ENCODE measurements at regions not wholly inside any gene's neighbourhood (a gene's known extent, or its start where the extent isn't known, plus 50 kb on each side); places are given as distances from the start of the nearest gene placed in this dataset.

- DNase-seq (ENCODE audit: low read depth), result no peak
These were observed 77.8 kb upstream of the STK17B start for GRCh38 chr2:196249171-196249570.

DNA sequence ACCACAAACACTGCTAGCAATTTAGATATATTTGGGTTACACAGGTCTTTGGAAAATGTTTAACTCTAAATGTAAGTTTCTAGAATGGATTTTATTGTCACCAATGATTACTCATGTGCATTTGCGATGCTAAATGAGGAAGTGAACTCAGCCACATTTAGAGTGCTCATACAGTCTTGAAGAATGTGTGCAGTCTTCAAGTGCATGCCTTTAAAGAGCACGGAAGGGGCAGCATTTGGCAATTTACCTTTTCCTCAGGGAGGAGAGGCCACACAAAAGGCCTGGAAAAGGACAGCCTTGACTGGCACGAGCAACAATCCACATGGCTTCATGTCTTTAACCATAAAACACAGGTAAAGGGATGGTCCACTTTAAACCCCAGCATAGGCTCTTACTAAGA, 78.5 kb upstream of the STK17B start:
- no peak for DNase-seq (ENCODE audit: low read depth)

DNA sequence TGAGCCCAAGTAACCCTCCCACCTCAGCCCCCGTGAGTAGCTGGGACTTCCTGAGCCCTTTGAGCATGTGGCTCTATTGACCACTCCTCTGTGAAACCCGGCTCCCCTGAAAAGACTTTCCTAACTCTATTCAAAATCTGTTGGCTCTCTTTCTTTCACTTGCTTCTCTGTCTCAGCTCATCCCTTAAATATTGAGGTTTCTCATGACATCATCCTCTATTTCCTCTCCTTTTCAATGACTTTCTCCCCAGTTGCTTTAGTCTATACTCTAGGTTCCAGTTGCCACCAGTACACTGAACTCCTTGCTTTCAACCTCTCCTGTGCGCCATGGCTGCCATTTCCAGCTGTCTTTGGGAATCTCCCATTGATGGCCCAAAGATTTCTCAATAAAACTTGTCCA, 79.8 kb upstream of the STK17B start:
- no peak for DNase-seq (ENCODE audit: low read depth)

GRCh38 chr2:196252408-196253115, 81.2 kb upstream of the STK17B start:
- DNase-seq (ENCODE audit: low read depth), result no peak

DNA sequence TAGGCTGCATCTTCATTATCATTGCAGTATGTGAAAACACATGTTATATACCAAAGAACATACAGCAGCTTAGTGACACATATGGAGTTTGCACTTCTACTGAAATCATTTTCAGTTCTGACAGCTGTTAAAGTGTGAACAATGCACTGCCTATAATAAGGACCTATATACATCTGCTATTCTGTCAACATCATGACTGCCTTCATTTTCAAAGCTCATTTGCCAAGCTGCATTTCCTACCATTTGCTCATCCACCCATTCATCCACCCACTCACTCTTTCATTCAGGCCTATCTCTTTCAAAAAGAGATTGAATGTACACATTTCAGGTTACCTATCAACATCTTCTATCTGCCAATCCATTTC, 81.7 kb upstream of the STK17B start:
- DNase-seq (ENCODE audit: low read depth), result no peak

DNA sequence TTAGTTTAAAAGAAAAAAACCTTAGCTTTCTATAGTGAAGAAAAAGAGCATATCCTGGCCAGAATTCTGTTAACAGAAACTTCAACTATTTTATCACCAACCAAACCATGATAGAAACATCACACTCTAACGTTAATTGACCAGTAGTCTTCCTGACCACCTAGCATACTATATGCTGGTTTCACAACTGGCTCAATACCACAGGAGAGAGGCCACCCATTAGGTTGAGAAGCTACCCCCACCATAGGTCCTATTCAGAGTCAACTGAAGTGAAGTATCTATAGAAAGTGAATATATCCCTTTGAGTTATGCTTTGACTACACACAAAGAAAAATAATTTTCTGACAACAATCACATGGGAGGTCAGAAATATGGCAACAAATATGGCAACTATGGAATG, 85.2 kb upstream of the STK17B start:
- DNase-seq (ENCODE audit: low read depth), result no peak

DNA sequence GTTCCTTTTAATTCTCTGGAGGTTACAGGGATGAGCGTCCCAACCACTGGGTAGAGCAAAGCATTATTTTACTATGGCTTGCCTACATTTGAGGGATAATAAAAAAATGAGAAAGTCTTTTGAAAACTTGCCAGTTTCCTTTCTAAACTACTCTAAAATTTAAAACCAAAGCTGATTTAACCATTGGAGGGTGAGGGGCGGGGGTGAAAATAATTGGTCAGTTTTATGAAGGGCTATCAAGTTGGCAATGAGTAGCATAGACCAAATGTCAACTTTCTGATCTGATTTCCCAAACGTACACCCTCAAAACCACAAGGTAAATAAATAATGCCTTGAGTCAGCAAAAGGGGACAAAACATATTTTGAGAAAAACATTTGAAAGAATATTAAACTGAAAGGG, 85.7 kb upstream of the STK17B start:
- DNase-seq (ENCODE audit: low read depth), result no peak

GRCh38 chr2:196258407-196258806, 87.0 kb upstream of the STK17B start:
- no peak for DNase-seq (ENCODE audit: low read depth)

DNA sequence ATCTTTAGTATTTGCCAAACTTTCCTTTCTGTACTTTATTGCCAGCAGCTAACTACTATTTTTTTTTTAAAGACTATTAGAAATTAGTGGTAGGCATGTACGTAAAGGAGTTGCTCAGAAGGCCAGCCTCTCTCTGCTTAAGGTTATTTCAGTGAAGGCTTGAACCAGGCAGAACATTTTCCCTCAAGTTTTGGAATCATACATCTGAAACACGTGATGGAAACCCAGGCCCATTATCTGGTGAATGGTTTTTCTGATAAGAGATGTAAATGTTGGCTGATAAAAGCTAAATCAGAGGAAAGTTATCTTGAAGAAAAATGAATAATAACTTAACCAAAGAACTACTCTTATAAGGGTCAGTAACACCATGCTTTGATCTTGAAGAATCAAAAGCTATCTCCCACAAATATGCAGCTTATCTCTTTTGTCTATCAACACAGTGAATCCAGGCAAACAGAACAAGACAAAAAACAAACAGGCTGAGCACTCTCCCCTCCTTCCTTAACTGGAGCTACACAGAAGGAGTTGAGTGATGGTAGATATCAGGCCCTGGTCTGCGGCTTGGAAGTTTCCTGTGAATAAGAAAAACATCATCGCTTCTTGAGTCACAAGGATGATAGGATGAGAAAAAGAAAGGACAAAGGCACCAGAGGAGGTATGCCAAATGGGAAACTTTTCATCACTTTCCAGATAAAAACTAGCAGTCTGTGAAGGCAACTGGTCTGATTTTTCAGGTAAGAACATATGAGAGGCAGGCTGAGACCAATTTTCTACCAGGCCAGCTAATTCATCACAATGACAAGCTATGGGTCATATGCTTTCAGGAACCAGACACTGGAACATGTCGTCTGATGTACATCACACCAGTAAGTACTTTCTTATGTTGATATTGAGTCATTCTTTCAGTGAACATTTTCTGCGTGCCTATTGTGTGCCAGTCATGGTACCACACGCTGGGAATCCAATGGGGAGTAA, 88.4 kb upstream of the STK17B start:
- no peak for DNase-seq (ENCODE audit: low read depth)

- no peak for DNase-seq (ENCODE audit: low read depth)
These were observed 89.2 kb upstream of the STK17B start for GRCh38 chr2:196260546-196260945.

DNA sequence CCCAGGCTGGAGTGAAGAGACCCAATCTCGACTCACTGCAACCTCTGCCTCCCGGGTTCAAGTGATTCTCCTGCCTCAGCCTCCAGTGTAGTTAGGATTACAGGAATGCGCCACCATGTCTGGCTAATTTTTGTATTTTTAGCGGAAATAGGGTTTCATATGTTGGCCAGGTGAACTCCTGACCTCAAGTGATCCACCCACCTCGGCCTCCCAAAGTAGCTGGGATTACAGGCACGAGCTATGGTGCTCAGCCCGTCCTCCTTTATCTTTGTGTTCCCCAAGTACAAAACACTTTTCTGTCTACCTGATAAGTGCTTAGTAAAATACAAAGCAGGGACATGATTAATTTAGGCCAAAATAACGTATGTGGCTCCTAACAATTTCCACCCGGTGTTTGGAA, 91.2 kb upstream of the STK17B start:
- DNase-seq (ENCODE audit: low read depth), result no peak

GRCh38 chr2:196263181-196263747, 91.9 kb upstream of the STK17B start:
- no peak for DNase-seq (ENCODE audit: low read depth)

DNA sequence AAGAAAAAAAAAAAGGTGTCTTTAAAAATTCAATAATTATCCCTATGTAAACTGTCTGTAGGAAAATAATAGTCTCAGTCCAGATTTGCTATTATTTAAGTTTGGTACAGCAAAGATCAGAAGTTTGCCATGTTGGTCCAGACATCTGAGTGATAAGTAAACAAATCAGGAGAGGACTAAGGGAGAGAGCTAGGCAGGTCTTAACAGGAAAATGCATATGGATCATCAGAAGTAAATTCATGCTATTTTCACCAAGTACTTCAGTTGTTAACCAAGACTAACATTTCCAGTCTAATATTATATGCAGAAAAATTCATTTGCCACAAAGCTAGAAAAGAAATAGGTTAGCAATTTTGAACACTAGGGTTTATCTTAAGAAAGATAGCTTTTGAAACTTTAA, 95.0 kb upstream of the STK17B start:
- DNase-seq (ENCODE audit: low read depth), result no peak

DNA sequence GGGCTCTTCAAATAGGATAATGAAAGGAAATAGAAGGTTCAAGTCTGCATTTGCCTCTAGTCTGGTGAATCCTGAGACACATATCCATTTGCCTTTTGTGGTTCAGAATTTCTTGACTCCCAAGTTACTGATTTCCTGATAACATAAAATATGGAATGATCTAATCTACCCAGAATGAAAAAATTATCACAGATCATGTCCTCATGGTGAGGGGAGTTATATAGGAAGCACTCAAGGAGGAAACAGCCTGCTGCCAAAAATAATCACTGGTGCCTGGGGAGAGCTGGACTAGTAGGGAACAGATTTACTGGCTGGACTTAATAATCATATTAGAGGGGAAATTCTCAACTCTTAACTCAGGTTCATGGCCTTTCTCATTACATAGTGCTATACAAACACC, 95.5 kb upstream of the STK17B start:
- DNase-seq (ENCODE audit: low read depth), result no peak

DNA sequence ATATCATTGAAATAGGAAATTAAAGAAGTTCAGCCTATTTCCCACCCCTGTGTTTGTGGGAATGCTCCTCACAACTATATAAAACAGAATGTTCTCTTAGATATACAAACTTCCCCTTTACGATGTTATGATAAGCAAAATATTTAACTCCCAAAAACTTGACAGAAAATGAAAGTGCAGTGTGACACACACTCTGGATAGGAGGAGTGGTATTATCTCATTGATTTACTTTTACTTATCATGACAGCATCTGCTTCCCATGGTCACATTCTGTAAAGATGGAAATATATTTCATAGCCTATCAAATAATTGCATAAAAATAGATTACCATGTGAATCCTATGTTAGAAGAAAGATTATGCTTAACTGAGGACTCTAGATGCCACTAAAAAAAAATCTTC, 96.6 kb upstream of the STK17B start:
- DNase-seq (ENCODE audit: low read depth), result no peak

DNA sequence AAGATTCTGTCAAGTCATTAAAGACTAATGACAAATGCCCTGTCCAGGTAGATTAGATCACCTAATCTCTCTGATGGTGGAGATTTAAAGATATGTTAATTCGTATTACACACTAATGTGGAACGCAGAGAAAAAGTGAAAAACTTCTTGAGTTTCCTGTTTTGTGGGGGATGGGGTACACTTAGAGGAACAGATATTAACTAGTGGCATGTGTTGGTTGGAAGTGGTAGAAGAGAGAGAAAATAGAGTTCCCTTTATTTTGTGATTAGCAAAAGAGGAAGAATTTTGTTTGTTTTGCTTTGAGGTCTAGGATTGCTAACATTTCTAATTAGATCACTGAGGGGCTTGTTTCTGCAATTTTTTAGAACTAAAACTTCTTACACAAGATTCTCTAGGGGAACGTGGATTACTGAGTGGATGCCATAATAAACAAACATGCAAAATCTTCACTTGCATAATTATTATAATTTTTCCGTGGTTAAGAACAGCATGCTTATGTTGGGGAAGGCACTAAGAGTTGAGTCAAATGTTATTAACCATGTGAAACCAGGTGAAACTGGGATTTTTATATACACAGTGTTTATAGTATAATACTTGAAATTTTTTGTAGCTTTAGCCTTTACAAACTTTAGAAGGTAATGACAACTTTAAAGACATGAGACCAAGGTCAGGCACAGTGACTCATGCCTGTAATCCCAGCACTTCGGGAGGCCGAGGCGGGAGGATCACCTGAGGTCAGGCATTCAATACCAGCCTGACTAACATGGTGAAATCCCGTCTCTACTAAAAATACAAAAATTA, 97.4 kb upstream of the STK17B start:
- DNase-seq (ENCODE audit: low read depth), result no peak

DNA sequence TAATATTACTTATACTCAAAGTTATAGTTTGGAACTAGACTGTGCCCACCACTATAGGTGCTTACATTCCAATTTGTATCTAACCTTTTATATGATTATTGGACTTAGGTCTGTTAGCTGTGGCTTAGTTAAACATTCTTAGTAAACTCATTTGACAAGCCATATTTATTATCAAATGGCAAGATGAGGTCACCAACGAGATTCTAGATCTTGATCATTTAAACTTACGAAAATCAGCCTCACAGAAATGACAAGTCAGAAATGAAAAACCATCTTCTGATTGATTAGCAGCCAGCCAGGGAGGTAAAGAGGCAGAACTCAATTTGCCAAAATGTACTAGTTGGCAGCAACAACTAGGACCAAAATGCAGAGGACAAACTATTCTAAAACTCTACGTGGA, 100.4 kb upstream of the STK17B start:
- no peak for DNase-seq (ENCODE audit: low read depth)

DNA sequence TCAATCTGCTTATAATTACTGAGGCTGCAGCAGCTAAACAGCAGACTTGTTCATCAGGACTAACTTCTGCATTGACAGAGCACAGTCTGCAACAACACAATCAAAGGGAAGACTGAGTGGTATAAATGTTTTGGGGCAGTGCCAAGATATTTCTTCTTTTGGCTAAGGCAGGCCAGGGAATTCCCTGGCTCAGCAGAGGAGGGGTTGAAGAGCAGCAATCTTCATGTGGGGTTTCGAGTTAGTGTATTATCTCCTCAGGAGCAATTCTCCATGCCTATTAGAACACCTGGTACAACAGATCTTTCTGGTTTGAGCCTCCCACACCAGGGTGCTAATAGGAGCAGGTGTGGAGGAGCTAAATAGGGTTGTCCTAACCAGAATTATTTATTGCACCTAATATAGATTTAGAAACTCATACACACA, 103.0 kb upstream of the STK17B start:
- DNase-seq (ENCODE audit: low read depth), result no peak

GRCh38 chr2:196275646-196276352, 104.4 kb upstream of the STK17B start:
- no peak for DNase-seq (ENCODE audit: low read depth)

DNA sequence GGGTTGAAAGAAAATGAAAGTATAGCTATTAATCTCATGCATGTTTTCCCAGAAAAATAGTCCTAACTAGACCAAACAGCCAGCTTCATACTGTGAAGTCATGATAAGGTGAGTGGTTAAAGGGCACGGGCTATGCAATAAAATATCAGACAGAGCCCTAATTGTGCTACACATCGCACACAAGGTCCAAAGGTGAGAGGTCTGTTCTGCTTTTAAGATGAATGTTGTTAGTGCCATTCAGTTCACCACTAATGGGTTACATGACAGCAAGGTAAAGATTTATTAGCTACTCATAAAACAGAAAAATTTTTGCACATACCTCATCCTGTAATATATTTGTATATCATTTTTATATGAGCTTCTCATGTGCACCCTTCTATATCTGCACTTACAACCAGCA, 105.0 kb upstream of the STK17B start:
- DNase-seq (ENCODE audit: low read depth), result no peak

- no peak for DNase-seq (ENCODE audit: low read depth)
These were observed 105.6 kb upstream of the STK17B start for GRCh38 chr2:196277002-196277401.

GRCh38 chr2:196278491-196278911, 107.1 kb upstream of the STK17B start:
- no peak for DNase-seq (ENCODE audit: low read depth)
